ENCODE measurements at regions not wholly inside any gene's neighbourhood (a gene's known extent, or its start where the extent isn't known, plus 50 kb on each side); places are given as distances from the start of the nearest gene placed in this dataset.

GRCh38 chr2:240235811-240236210 lies 95.4 kb upstream of the OTOS start:
- no peak for TF ChIP-seq CTCF (conservative IDR thresholded peaks at IDR 0.05 in 1 of 2, IDR thresholded peaks at IDR 0.05 in 1 of 2; ENCODE audit: low read depth in 1 of 2, low read length in 2 of 2)
- TF ChIP-seq EZH2 (IDR thresholded peaks at IDR 0.05; ENCODE audit: low read length, missing control alignments) = no peak
